ENCODE measurements at regions not wholly inside any gene's neighbourhood (a gene's known extent, or its start where the extent isn't known, plus 50 kb on each side); places are given as distances from the start of the nearest gene placed in this dataset.

GRCh38 chr9:16174915-16175314, 622.1 kb downstream of the CCDC171 start:
- H3K27ac ChIP-seq (ENCODE audit: insufficient read depth, low read length) = no peak overlapping the region
- no peaks in the 10 kb centered on the region for H3K79me2 ChIP-seq (ENCODE audit: control insufficient read depth, insufficient read depth, low read length)
- H2AFZ ChIP-seq (ENCODE audit: low read length) = no peak overlapping the region
- no peaks in the 10 kb centered on the region for H3K9me3 ChIP-seq (ENCODE audit: control insufficient read depth, insufficient read depth, low read depth, low read length)
- H3K27me3 ChIP-seq (ENCODE audit: control insufficient read depth, insufficient read depth, low read length) = no peaks in the 10 kb centered on the region
- no peaks in the 10 kb centered on the region for H3K4me1 ChIP-seq (ENCODE audit: control insufficient read depth, extremely low read depth, insufficient read depth, low read length)
- DNase-seq (ENCODE audit: low read depth in 2 of 2) = no peak
- no peaks in the 10 kb centered on the region for H3K36me3 ChIP-seq (ENCODE audit: control insufficient read depth, insufficient read depth, low read length)
- no peak overlapping the region for H3K9ac ChIP-seq (ENCODE audit: insufficient read depth, low read length)
- no peak overlapping the region for H3K4me3 ChIP-seq (replicated peaks in 1 of 4; ENCODE audit: control extremely low read depth in 1 of 4, insufficient read depth in 1 of 4, low read depth in 3 of 4, low read length in 4 of 4)
- H4K20me1 ChIP-seq (ENCODE audit: control insufficient read depth, extremely low read depth, insufficient read depth, low read length) = no peaks in the 10 kb centered on the region
- H3K4me2 ChIP-seq (ENCODE audit: extremely low read depth, insufficient read depth, low read length) = no peak overlapping the region
- TF ChIP-seq EZH2 (IDR thresholded peaks at IDR 0.05; ENCODE audit: low read length, missing control alignments) (no peak), CTCF (conservative IDR thresholded peaks at IDR 0.05 in 1 of 2, IDR thresholded peaks at IDR 0.05 in 1 of 2; ENCODE audit: low read depth in 1 of 2, low read length in 2 of 2) (no peak)

- Histone ChIP-seq H4K20me1 (ENCODE audit: control insufficient read depth, extremely low read depth, insufficient read depth, low read length) (no peaks in the 10 kb centered on the region), H2AFZ (ENCODE audit: low read length) (no peak overlapping the region), H3K9me3 (ENCODE audit: control insufficient read depth, insufficient read depth, low read depth, low read length) (no peaks in the 10 kb centered on the region), H3K4me1 (ENCODE audit: control insufficient read depth, extremely low read depth, insufficient read depth, low read length) (no peaks in the 10 kb centered on the region), H3K4me3 (replicated peaks in 1 of 4; ENCODE audit: control extremely low read depth in 1 of 4, insufficient read depth in 1 of 4, low read depth in 3 of 4, low read length in 4 of 4) (no peak overlapping the region), H3K9ac (ENCODE audit: insufficient read depth, low read length) (no peak overlapping the region), H3K79me2 (ENCODE audit: control insufficient read depth, insufficient read depth, low read length) (no peaks in the 10 kb centered on the region), H3K27me3 (ENCODE audit: control insufficient read depth, insufficient read depth, low read length) (no peaks in the 10 kb centered on the region), H3K27ac (ENCODE audit: insufficient read depth, low read length) (no peak overlapping the region), H3K36me3 (ENCODE audit: control insufficient read depth, insufficient read depth, low read length) (no peaks in the 10 kb centered on the region), H3K4me2 (ENCODE audit: extremely low read depth, insufficient read depth, low read length) (no peak overlapping the region)
- TF ChIP-seq EZH2 (IDR thresholded peaks at IDR 0.05; ENCODE audit: low read length, missing control alignments) = no peak
- no peak for TF ChIP-seq CTCF (conservative IDR thresholded peaks at IDR 0.05 in 1 of 2, IDR thresholded peaks at IDR 0.05 in 1 of 2; ENCODE audit: low read depth in 1 of 2, low read length in 2 of 2)
- no peak for DNase-seq (ENCODE audit: low read depth in 2 of 2)
Measured at GRCh38 chr9:16175461-16175860, 622.6 kb downstream of the CCDC171 start.

- Histone ChIP-seq H3K4me3 (replicated peaks in 1 of 4; ENCODE audit: control extremely low read depth in 1 of 4, insufficient read depth in 1 of 4, low read depth in 3 of 4, low read length in 4 of 4) (no peak overlapping the region), H3K4me1 (ENCODE audit: control insufficient read depth, extremely low read depth, insufficient read depth, low read length) (no peaks in the 10 kb centered on the region), H3K9ac (ENCODE audit: insufficient read depth, low read length) (no peak overlapping the region), H3K9me3 (ENCODE audit: control insufficient read depth, insufficient read depth, low read depth, low read length) (no peaks in the 10 kb centered on the region), H4K20me1 (ENCODE audit: control insufficient read depth, extremely low read depth, insufficient read depth, low read length) (no peaks in the 10 kb centered on the region), H3K79me2 (ENCODE audit: control insufficient read depth, insufficient read depth, low read length) (no peaks in the 10 kb centered on the region), H2AFZ (ENCODE audit: low read length) (no peak overlapping the region), H3K36me3 (ENCODE audit: control insufficient read depth, insufficient read depth, low read length) (no peaks in the 10 kb centered on the region), H3K27ac (ENCODE audit: insufficient read depth, low read length) (no peak overlapping the region), H3K27me3 (ENCODE audit: control insufficient read depth, insufficient read depth, low read length) (no peaks in the 10 kb centered on the region), H3K4me2 (ENCODE audit: extremely low read depth, insufficient read depth, low read length) (no peak overlapping the region)
- no peak for DNase-seq (ENCODE audit: low read depth in 2 of 2)
- TF ChIP-seq CTCF (conservative IDR thresholded peaks at IDR 0.05 in 1 of 2, IDR thresholded peaks at IDR 0.05 in 1 of 2; ENCODE audit: low read depth in 1 of 2, low read length in 2 of 2) (no peak), EZH2 (IDR thresholded peaks at IDR 0.05; ENCODE audit: low read length, missing control alignments) (no peak)
Measured at GRCh38 chr9:16178294-16178693, 625.5 kb downstream of the CCDC171 start.

Measured in fibroblast of lung (primary cell).